OCI-LY3 (cell line): ENCODE measurements at regions not wholly inside any gene's neighbourhood (a gene's known extent, or its start where the extent isn't known, plus 50 kb on each side); places are given as distances from the start of the nearest gene placed in this dataset.

Experiments used
- EZH2phosphoT487 ChIP-seq: fragments of 200-600 bp; shearing (Covaris generic); IDR thresholded peaks from 2 replicates; pipeline ENCODE4 v1.6.1; 2018; ENCODE audit warnings: antibody characterized with exemption, mixed run types, low read depth
- TF ChIP-seq, protein P1 (sequence below): fragments of 200-600, 300-600 bp; sonication (generic); IDR thresholded peaks from 2 replicates; pipeline ENCODE4 v1.5.1; 2014; ENCODE audit warnings: antibody characterized with exemption, low read length, low read depth

DNA sequence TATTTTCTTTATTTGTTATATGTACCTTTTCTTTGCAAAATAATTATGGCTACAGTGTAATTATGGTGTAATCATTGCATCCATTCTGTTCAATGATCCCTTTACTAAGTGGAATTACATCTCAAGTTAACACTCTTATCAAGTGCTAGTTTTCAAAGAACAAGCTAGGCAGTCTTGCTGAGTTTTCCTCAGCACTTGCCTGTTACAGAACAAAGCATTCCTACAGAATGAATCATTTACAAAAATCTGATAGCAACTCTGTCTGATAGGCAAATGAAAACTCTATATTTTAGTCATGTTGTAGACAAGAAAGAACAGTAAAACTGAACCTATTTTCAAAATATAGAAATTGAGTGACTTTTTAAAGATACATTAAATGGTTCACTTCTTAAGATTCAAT lies 109.8 kb upstream of the POU3F2 start:
- TF ChIP-seq, protein P1, sequence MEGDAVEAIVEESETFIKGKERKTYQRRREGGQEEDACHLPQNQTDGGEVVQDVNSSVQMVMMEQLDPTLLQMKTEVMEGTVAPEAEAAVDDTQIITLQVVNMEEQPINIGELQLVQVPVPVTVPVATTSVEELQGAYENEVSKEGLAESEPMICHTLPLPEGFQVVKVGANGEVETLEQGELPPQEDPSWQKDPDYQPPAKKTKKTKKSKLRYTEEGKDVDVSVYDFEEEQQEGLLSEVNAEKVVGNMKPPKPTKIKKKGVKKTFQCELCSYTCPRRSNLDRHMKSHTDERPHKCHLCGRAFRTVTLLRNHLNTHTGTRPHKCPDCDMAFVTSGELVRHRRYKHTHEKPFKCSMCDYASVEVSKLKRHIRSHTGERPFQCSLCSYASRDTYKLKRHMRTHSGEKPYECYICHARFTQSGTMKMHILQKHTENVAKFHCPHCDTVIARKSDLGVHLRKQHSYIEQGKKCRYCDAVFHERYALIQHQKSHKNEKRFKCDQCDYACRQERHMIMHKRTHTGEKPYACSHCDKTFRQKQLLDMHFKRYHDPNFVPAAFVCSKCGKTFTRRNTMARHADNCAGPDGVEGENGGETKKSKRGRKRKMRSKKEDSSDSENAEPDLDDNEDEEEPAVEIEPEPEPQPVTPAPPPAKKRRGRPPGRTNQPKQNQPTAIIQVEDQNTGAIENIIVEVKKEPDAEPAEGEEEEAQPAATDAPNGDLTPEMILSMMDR: no peak
- TF ChIP-seq EZH2phosphoT487: no peak
